T-helper 17 cell (primary cell): ENCODE measurements at regions not wholly inside any gene's neighbourhood (a gene's known extent, or its start where the extent isn't known, plus 50 kb on each side); places are given as distances from the start of the nearest gene placed in this dataset.
A peak's percentile ranks its signal among the peaks of the same experiment; 100 is the strongest.

Experiments used
- ATAC-seq: fragments of 150-1000 bp; cut with Tn5 transposase; 2 replicates; pipeline ENCODE4 v1.10.0; 2021; ENCODE audit warnings: mild to moderate bottlenecking, moderate library complexity
- DNase-seq, 3 donors: peaks; one replicate each; pipeline versions ENCODE4 v3.0.0 to v3.0.0-alpha.2; 2020 to 2021
- H3K9me3 ChIP-seq: one replicate; pipeline ENCODE4 v1.7.0; 2013; ENCODE audit warnings: low read length, mild to moderate bottlenecking; ENCODE audit not compliant: control insufficient read depth, poor library complexity, severe bottlenecking
- H3K27ac Mint-ChIP-seq: one replicate; pipeline ENCODE4 v1.8.0; 2022; ENCODE audit warnings: mild to moderate bottlenecking, moderate library complexity, mixed read lengths
- H3K27me3 Mint-ChIP-seq: one replicate; pipeline ENCODE4 v1.8.0; 2022; ENCODE audit warnings: mixed read lengths
- H3K36me3 Mint-ChIP-seq: one replicate; pipeline ENCODE4 v1.8.0; 2022; ENCODE audit warnings: low read depth, mixed read lengths
- H3K4me1 Mint-ChIP-seq: one replicate; pipeline ENCODE4 v1.8.0; 2022; ENCODE audit warnings: mild to moderate bottlenecking, mixed read lengths
- H3K4me3 Mint-ChIP-seq: one replicate; pipeline ENCODE4 v1.8.0; 2022; ENCODE audit warnings: mild to moderate bottlenecking, moderate library complexity, mixed read lengths

GRCh38 chr7:132733860-132734259 lies 157.6 kb upstream of the PLXNA4 start:
- no peak overlapping the region for H3K4me3 Mint-ChIP-seq
- ATAC-seq (no peak), DNase-seq (no peak)
- peaks cover 30% of the 10 kb centered on the region for H3K27me3 Mint-ChIP-seq
- peaks cover under 1% of the 10 kb centered on the region for H3K4me1 Mint-ChIP-seq
- no peaks in the 10 kb centered on the region for H3K9me3 ChIP-seq
- no peaks in the 10 kb centered on the region for H3K36me3 Mint-ChIP-seq
- H3K27ac Mint-ChIP-seq: no peak overlapping the region

- peaks cover 29% of the 10 kb centered on the region for H3K27me3 Mint-ChIP-seq
- H3K27ac Mint-ChIP-seq: no peak overlapping the region
- H3K36me3 Mint-ChIP-seq: no peaks in the 10 kb centered on the region
- ATAC-seq: no peak
- no peak for DNase-seq
- no peaks in the 10 kb centered on the region for H3K9me3 ChIP-seq
- no peak overlapping the region for H3K4me3 Mint-ChIP-seq
- H3K4me1 Mint-ChIP-seq: no peaks in the 10 kb centered on the region
Measured at GRCh38 chr7:132732321-132732865, 156.1 kb upstream of the PLXNA4 start.

- no peak for ATAC-seq
- no peak overlapping the region for H3K4me3 Mint-ChIP-seq
- no peak overlapping the region for H3K27ac Mint-ChIP-seq
- no peaks in the 10 kb centered on the region for H3K9me3 ChIP-seq
- DNase-seq: no peak
- H3K27me3 Mint-ChIP-seq: peaks cover 16% of the 10 kb centered on the region
- no peaks in the 10 kb centered on the region for H3K36me3 Mint-ChIP-seq
- no peaks in the 10 kb centered on the region for H3K4me1 Mint-ChIP-seq
Measured at GRCh38 chr7:132730105-132730504, 153.8 kb upstream of the PLXNA4 start.

DNA sequence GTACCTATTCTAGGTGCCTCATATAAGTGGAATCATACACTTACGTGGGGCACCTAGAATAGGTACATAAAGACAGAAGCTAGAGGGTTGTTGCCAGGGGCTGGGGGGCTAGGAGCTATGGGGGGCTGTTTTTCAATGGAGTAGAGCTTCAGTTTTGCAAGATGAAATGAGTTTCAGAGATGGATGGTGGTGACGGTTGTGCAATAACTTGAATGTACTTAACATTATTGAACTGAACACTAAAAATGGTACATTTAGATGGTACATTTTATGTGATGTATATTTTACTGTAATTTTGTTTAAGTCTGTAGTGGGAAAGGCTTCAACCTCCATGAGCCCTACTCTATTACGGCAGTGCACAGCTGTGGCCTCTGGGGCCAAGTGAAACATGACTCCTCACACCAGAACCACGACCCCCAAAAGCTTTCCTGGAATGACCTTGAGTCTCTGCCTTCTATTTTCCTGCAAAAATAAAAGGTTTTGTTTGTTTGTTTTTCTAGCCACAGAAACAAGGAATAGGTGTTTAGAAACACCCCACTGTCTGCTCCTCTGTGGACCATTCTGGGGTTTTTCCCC lies 147.3 kb upstream of the PLXNA4 start:
- ATAC-seq (no peak), DNase-seq (no peak)
- Mint-ChIP-seq H3K27ac (no peak overlapping the region), H3K4me3 (no peak overlapping the region), H3K4me1 (no peaks in the 10 kb centered on the region), H3K27me3 (peaks cover 16% of the 10 kb centered on the region), H3K36me3 (no peaks in the 10 kb centered on the region)
- peaks cover under 1% of the 10 kb centered on the region for H3K9me3 ChIP-seq

DNA sequence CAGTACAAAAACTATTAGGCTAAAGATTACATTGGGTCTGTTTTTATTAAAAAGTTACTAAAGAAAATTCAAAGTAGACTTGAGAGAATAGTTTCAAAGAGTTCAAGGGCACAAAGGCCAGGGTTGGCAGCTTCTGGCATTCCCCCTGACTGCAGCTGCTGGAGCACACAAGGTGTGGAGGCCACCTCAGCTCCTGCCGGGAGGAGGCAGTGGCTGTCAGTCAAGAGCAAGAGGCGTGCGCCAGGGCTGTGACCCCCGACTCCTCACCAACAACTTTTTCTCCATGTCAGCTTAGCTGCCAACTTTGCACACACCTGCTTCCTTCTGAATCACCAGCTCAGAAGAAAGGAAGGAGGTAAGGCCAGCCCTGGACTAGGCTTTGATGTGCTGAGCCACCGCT lies 144.6 kb upstream of the PLXNA4 start:
- Mint-ChIP-seq H3K4me1 (no peaks in the 10 kb centered on the region), H3K36me3 (no peaks in the 10 kb centered on the region), H3K27me3 (peaks cover 5% of the 10 kb centered on the region), H3K4me3 (no peak overlapping the region), H3K27ac (no peak overlapping the region)
- ATAC-seq: no peak
- DNase-seq: no peak
- peaks cover 3% of the 10 kb centered on the region for H3K9me3 ChIP-seq

GRCh38 chr7:132713893-132714292 lies 137.6 kb upstream of the PLXNA4 start:
- ATAC-seq (no peak), DNase-seq (no peak)
- Mint-ChIP-seq H3K27me3 (peaks cover 4% of the 10 kb centered on the region), H3K4me3 (no peak overlapping the region), H3K27ac (no peak overlapping the region), H3K36me3 (no peaks in the 10 kb centered on the region), H3K4me1 (peaks cover 3% of the 10 kb centered on the region)
- H3K9me3 ChIP-seq: peaks cover 3% of the 10 kb centered on the region

- peaks cover 4% of the 10 kb centered on the region for H3K27me3 Mint-ChIP-seq
- H3K4me1 Mint-ChIP-seq: peaks cover 4% of the 10 kb centered on the region
- no peaks in the 10 kb centered on the region for H3K9me3 ChIP-seq
- H3K4me3 Mint-ChIP-seq: no peak overlapping the region
- peak overlapping the region; percentile 42 for H3K27ac Mint-ChIP-seq
- no peaks in the 10 kb centered on the region for H3K36me3 Mint-ChIP-seq
- ATAC-seq: no peak
- no peak for DNase-seq
Measured at GRCh38 chr7:132709971-132710567, 133.8 kb upstream of the PLXNA4 start.

DNA sequence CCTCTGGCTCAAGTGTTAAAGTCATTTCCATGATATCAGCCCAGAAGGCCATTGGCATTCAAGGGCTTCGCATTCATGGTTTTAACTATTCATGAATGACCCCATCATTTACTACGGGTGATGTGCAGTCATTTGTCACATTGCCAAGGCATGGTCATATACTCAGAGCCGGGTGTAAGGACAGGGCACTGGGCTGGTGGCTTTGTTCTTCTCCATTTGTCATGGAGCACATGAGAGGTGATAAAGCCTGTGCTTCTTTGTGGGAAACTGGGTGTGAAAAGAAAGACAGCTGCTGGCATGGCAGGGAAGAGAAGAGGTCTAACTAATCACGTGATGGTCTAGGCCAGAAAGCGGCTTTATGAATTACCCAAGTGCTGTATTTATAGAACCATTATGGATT lies 132.2 kb upstream of the PLXNA4 start:
- H3K27ac Mint-ChIP-seq: no peak overlapping the region
- DNase-seq: no peak
- no peaks in the 10 kb centered on the region for H3K36me3 Mint-ChIP-seq
- no peak overlapping the region for H3K4me3 Mint-ChIP-seq
- ATAC-seq: no peak
- no peaks in the 10 kb centered on the region for H3K9me3 ChIP-seq
- H3K27me3 Mint-ChIP-seq: peaks cover 2% of the 10 kb centered on the region
- peaks cover 6% of the 10 kb centered on the region for H3K4me1 Mint-ChIP-seq

- DNase-seq: no peak
- no peak overlapping the region for H3K27ac Mint-ChIP-seq
- H3K27me3 Mint-ChIP-seq: no peaks in the 10 kb centered on the region
- no peaks in the 10 kb centered on the region for H3K36me3 Mint-ChIP-seq
- no peak for ATAC-seq
- no peak overlapping the region for H3K4me3 Mint-ChIP-seq
- no peaks in the 10 kb centered on the region for H3K9me3 ChIP-seq
- peaks cover 5% of the 10 kb centered on the region for H3K4me1 Mint-ChIP-seq
Measured at GRCh38 chr7:132705146-132705545, 128.9 kb upstream of the PLXNA4 start.

DNA sequence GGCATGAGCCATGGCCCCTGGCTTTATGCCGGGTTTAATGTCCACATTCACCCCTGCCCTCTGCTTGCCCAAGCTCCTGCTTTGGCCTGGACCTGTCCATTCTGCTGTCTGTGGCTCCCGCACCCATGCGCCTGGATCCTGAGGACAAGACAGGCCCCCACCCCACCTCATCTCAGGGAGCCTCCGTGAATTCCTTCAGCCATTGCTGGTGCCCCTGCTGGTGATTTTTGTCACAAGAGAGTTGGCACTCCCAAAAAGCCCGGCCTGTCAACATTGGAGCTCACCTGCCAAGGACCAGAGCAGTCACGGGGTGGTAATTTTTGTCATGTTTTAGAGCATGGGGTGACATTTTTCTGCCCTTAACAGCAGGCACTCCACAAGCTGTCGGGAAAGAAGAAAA lies 127.5 kb upstream of the PLXNA4 start:
- H3K27ac Mint-ChIP-seq: no peak overlapping the region
- H3K27me3 Mint-ChIP-seq: no peaks in the 10 kb centered on the region
- peaks cover 3% of the 10 kb centered on the region for H3K4me1 Mint-ChIP-seq
- H3K9me3 ChIP-seq: no peaks in the 10 kb centered on the region
- no peak for DNase-seq
- no peak for ATAC-seq
- no peaks in the 10 kb centered on the region for H3K36me3 Mint-ChIP-seq
- H3K4me3 Mint-ChIP-seq: no peak overlapping the region

DNA sequence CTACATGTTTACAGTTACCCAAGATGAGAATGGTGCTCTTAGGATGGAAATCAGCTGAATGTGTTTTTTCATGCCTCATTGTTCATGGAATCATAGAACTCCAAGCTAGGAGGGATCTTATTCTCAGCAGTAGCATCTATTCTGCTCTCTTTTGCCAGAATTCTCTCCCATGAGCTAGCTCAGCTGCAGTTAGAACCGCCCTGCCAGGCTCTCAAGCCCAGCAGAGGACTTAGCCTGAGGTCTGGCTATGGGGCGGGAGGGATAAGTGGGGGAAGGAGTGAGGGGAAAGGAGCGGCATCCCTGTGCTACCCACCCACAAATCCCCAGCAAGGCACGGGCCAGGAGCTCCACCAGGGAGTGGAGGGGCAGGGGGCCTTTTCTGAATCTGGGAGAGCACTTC lies 120.7 kb upstream of the PLXNA4 start:
- Mint-ChIP-seq H3K4me1 (peaks cover 7% of the 10 kb centered on the region), H3K4me3 (no peak overlapping the region), H3K27ac (no peak overlapping the region), H3K36me3 (no peaks in the 10 kb centered on the region), H3K27me3 (no peaks in the 10 kb centered on the region)
- DNase-seq: no peak
- ATAC-seq: no peak
- no peaks in the 10 kb centered on the region for H3K9me3 ChIP-seq

GRCh38 chr7:132696332-132696731 lies 120.1 kb upstream of the PLXNA4 start:
- Mint-ChIP-seq H3K27ac (no peak overlapping the region), H3K27me3 (peaks cover under 1% of the 10 kb centered on the region), H3K36me3 (no peaks in the 10 kb centered on the region), H3K4me1 (peaks cover 7% of the 10 kb centered on the region), H3K4me3 (no peak overlapping the region)
- no peaks in the 10 kb centered on the region for H3K9me3 ChIP-seq
- DNase-seq (no peak), ATAC-seq (no peak)

DNA sequence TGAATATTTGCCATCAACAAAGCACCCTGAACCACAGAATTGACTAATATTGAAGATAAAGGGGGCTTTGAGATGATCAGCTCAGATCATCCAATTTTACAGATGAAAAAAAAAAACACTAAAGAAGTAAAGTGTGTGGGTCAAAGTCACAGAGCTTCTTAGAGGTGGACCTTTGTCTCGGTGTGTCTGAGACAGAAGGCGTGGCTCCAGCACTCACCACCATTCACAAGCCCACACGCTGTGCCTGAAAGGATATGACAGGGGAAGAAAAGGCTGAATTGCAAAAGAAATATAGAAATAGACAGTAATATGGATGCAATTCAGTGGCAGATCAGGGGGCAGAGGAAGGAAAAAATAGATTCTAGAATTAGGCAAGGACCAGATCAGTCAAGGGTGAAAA lies 114.9 kb upstream of the PLXNA4 start:
- no peak overlapping the region for H3K27ac Mint-ChIP-seq
- no peak for DNase-seq
- H3K4me1 Mint-ChIP-seq: no peaks in the 10 kb centered on the region
- no peaks in the 10 kb centered on the region for H3K9me3 ChIP-seq
- H3K36me3 Mint-ChIP-seq: no peaks in the 10 kb centered on the region
- peaks cover 6% of the 10 kb centered on the region for H3K27me3 Mint-ChIP-seq
- no peak for ATAC-seq
- H3K4me3 Mint-ChIP-seq: no peak overlapping the region

GRCh38 chr7:132690174-132690573 lies 113.9 kb upstream of the PLXNA4 start:
- DNase-seq (no peak), ATAC-seq (no peak)
- H3K4me1 Mint-ChIP-seq: no peaks in the 10 kb centered on the region
- H3K4me3 Mint-ChIP-seq: no peak overlapping the region
- H3K27ac Mint-ChIP-seq: no peak overlapping the region
- H3K27me3 Mint-ChIP-seq: peaks cover 6% of the 10 kb centered on the region
- no peaks in the 10 kb centered on the region for H3K36me3 Mint-ChIP-seq
- H3K9me3 ChIP-seq: no peaks in the 10 kb centered on the region
